GM21390 (cell line): ENCODE measurements at regions not wholly inside any gene's neighbourhood (a gene's known extent, or its start where the extent isn't known, plus 50 kb on each side); places are given as distances from the start of the nearest gene placed in this dataset.
"Not testable (repeated sequence)": the region's sequence is repeated elsewhere in the genome, so short reads cannot be mapped to it uniquely, and the experiment has no call there.

Experiments
- ATAC-seq: cut with Tn5 transposase; IDR thresholded peaks from one replicate; pipeline ENCODE4 v1.9.1; 2021; ENCODE audit not compliant: unreplicated experiment

DNA sequence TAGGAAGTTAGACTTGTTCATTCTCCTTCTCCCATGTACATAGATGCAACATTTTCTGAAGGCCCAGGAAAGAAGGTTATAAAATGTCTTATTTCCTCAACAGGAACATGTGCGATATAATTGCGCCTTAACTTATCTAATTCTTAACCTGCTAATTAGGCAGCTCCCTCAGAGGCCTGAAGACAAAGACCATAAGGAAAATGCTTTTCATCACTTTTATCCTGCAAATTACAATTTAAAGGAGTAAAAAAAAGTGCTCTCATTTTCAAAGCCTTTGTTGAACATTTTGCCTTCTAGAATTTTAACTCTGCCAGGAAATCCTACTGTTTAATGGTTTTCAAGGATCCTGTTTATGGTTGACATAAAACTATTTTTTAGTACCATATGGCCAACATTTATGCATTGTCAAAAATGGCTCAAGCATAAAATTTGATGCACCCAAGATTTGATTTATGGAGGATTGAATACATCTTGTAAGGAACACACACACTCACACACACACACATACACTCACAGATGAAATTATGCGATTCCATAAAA lies 660.4 kb upstream of the TMEM132C start:
- ATAC-seq = no peak

DNA sequence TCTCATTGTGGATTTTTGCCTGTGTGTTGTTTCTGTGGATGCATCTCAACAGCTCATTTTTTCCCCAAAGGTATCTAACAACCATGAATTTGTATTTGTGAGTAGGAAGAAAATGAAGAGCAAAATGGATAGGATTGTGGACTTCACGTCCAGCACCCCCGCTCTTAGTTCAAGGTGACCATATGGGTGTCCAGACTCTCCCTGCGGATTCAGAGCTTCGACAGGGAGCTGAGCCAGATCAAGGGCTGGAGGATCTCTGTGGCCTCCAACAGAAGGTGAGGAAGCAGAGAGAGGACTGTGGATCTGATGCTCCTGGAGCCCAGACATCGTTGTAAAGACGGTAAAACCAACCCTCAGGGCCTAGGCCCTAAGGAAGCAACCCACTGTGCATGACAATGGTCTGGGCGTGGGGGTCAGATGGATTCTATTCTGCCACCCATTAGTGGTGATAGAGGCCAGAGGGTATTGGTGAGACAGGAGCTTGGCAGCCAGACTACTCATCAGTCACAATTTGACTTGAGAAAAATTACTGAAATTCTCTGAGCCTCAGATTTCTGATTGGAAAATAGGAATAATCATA lies 659.7 kb upstream of the TMEM132C start:
- no peak for ATAC-seq

GRCh38 chr12:127608359-127608758 lies 658.6 kb upstream of the TMEM132C start:
- not testable (repeated sequence) for ATAC-seq

GRCh38 chr12:127613056-127613455 lies 653.9 kb upstream of the TMEM132C start:
- ATAC-seq = no peak

- ATAC-seq = no peak
These were observed 646.9 kb upstream of the TMEM132C start for GRCh38 chr12:127619869-127620734.

- ATAC-seq = no peak
These were observed 646.1 kb upstream of the TMEM132C start for GRCh38 chr12:127620735-127621355.

- no peak for ATAC-seq
These were observed 645.6 kb upstream of the TMEM132C start for GRCh38 chr12:127621366-127621765.

GRCh38 chr12:127623362-127623761 lies 643.6 kb upstream of the TMEM132C start:
- ATAC-seq = no peak

GRCh38 chr12:127625176-127625771 lies 641.7 kb upstream of the TMEM132C start:
- no peak for ATAC-seq

GRCh38 chr12:127628645-127629044 lies 638.3 kb upstream of the TMEM132C start:
- no peak for ATAC-seq

DNA sequence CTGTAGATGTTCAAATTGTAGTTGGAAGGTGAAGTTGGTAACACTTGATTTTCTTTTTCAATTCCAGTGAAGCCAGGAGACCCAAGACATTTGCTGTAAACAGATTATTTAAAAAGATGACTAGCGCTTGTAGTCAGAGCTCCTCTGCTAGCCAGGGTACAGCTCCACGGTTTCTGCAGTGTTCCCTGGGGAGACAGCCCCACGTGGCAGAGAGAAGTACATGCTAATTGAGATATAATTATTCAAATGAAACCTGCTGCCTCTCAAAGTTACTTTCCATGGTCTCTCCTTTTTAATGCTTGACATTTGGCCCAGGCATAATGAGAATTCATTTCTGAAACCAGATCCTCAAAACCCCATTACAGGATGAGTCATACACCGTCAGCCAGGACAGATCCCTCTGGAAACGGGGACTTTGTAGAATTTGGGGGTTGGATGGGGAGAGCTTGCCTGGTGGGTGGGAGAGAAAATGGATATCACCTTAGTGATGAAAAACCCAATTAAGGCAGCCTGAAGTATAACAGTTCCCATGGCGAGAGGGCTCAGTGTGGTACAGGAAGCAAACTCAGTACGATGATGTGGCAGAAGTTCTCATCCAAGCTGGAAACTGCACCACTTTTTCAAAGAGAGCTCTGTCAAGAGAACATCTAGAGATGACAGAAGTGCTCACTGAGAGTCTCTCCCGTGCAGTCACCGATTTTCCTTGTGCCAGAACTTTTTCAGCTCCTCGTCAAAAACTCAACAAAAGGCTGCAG lies 637.7 kb upstream of the TMEM132C start:
- ATAC-seq = no peak

DNA sequence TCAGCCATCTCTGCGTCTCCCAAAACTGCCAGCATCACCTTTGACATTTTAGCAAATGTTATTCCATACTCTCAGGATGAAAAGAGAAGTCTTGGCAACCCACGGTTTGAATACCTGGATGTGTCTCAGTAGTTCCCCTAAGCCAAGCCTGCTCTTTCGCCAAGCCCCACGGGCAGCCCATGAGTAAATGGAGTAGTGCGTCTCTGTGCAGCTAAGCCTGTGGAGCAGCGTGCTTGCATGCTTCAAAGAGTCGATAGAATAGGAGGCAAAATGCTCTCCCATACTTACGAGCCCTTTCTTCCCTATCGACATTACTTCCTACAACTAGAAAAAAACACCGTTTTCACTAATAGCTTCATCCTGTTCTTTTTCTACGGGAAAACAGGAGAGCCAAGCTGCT lies 634.5 kb upstream of the TMEM132C start:
- no peak for ATAC-seq

- no peak for ATAC-seq
These were observed 631.1 kb upstream of the TMEM132C start for GRCh38 chr12:127635838-127636237.

DNA sequence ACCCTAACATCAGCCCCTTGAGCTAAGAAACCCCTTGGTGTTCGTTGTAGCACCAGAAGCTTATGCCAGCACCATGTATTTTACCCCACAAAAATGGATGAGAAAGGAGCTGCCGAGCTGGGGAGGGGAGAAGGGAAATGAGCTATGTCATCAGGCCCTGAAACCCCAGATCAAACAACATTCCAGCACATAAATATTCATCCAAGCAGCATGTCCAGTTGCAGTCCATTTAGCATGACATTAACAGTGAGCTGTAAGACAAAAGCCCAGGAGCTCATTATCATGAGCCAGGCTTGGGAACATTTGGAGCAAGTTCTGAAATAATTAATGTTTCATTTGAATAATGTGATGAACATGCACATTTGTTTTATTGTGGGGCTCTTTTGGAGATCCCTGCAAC lies 630.1 kb upstream of the TMEM132C start:
- no peak for ATAC-seq

GRCh38 chr12:127640181-127640886 lies 626.6 kb upstream of the TMEM132C start:
- no peak for ATAC-seq

DNA sequence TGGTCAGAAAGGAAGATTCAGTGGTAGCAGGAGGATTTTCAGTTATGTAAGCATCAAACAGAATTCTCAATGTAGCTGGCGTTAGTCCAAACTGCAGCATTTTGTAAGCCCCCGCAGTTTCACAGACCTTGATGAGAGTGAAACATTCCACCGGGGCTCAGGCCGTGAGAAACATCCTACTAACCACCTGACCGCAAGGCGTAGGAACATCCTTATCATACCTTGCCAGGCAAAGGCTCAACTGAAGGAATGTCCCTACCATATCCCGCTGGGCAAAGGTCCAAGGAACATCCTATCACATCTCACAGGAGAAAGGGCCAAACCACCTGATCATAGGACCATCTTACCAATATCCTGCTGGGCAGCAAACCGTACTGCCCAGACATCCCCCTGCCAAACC lies 624.8 kb upstream of the TMEM132C start:
- no peak for ATAC-seq

GRCh38 chr12:127648321-127648720 lies 618.6 kb upstream of the TMEM132C start:
- ATAC-seq = no peak

GRCh38 chr12:127649961-127650360 lies 617.0 kb upstream of the TMEM132C start:
- ATAC-seq = no peak

DNA sequence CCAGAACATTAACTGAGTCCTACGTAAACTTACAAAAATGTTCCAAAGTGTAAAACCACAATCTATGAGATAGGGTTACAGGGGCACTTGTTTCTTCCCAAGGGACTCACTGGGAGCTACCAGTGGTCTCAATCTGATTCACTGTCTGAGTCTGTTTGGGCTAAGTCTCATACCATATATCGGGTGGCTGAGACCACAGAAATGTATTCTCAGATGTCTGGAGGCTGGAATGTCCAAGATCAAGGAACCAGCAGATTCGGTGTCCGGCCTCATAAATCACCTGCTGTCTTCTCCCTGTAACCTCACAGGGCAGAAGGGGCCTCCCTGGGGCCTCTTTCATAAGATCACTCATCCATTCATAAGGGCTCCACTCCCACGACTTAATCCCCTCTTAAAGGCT lies 616.3 kb upstream of the TMEM132C start:
- no peak for ATAC-seq

DNA sequence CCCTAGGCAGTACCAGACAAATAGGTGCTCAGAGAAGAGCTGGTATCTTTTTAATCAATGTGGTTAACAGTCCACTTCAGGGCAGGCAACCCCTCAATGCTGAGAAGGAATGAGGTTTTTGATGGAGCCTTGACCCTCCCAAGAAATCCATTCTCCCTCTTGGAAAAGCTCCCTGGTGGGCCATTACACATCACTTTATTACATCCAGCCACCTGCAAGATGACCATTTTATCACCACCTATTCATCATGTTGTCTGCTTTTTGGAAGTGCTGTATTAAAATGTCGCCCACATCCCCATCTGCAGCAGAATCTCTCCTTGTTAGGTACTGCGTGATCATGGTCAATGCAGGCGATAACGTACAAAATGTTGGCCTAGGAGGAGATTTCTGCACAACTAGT lies 614.7 kb upstream of the TMEM132C start:
- no peak for ATAC-seq
